Peyer's patch (tissue), 4 donors: ENCODE measurements at regions not wholly inside any gene's neighbourhood (a gene's known extent, or its start where the extent isn't known, plus 50 kb on each side); places are given as distances from the start of the nearest gene placed in this dataset.

ENCODE experiments used
- DNase-seq, 3 donors: peaks; one replicate each; pipeline ENCODE4 v3.0.0-alpha.2; 2017 to 2019
- H3K27ac ChIP-seq, 4 donors: fragments of 200-600 bp; sonication (generic); one replicate each; pipeline ENCODE4 v1.5.1; 2016 to 2019
- H3K27me3 ChIP-seq, 2 donors: fragments of 200-600 bp; sonication (generic); one replicate each; pipeline ENCODE4 v1.5.1; 2019
- H3K36me3 ChIP-seq, 3 donors: fragments of 200-600 bp; sonication (generic); one replicate each; pipeline ENCODE4 v1.5.1; 2016 to 2019
- H3K4me1 ChIP-seq, 4 donors: fragments of 200-600 bp; sonication (generic); one replicate each; pipeline ENCODE4 v1.5.1; 2016 to 2019
- H3K4me3 ChIP-seq, 4 donors: fragments of 200-600 bp; sonication (generic); 1 replicate in 3 of 4; 2 replicates in 1 of 4; pipeline ENCODE4 v1.5.1; 2016 to 2019; ENCODE audit warnings: mild to moderate bottlenecking in 1 of 4
- H3K9me3 ChIP-seq, 4 donors: fragments of 200-600 bp; sonication (generic); one replicate each; pipeline ENCODE4 v1.5.1; 2016 to 2019; ENCODE audit warnings: mild to moderate bottlenecking in 1 of 4
- POLR2A ChIP-seq, 2 donors: fragments of 450-650 bp; IDR thresholded peaks; one replicate each; pipeline ENCODE4 v1.5.1; 2017; ENCODE audit warnings: antibody characterized with exemption in 2 of 2, mild to moderate bottlenecking in 2 of 2, moderate library complexity in 2 of 2
- TF ChIP-seq, protein P1 (sequence below), 6 experiments: fragments of 450-650 bp in 4 of 6; fragments of 200-600 bp in 2 of 6; sonication (generic) in 1 of 6; IDR thresholded peaks; one replicate each; pipeline ENCODE4 v1.5.1; 2017 to 2019; ENCODE audit warnings: antibody characterized with exemption in 6 of 6, mild to moderate bottlenecking in 3 of 6, moderate library complexity in 1 of 6

DNA sequence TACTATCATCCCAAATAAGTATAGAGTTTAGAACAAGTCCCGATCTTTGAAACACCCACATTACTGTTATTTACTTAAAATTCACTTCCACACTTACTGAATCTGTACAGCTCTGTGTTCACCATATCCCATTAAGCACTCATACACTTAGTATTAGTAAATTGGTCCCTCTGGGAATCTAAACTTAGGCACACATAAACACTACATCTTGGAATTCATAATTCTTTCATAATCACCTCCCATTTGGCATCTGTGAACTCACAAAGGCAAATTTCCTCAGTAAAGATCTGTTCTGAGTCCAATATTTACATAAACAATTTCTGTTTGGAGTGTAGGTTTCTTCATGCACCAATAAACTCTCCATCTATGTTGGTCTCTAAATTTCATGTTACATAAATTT lies 52.6 kb upstream of the PPARGC1A start:
- H3K27ac ChIP-seq, result no peak overlapping the region
- no peaks in the 10 kb centered on the region for H3K36me3 ChIP-seq
- no peak overlapping the region for H3K4me3 ChIP-seq
- H3K9me3 ChIP-seq, result no peaks in the 10 kb centered on the region
- no peak for DNase-seq
- H3K27me3 ChIP-seq, result no peaks in the 10 kb centered on the region
- TF ChIP-seq, protein P1, sequence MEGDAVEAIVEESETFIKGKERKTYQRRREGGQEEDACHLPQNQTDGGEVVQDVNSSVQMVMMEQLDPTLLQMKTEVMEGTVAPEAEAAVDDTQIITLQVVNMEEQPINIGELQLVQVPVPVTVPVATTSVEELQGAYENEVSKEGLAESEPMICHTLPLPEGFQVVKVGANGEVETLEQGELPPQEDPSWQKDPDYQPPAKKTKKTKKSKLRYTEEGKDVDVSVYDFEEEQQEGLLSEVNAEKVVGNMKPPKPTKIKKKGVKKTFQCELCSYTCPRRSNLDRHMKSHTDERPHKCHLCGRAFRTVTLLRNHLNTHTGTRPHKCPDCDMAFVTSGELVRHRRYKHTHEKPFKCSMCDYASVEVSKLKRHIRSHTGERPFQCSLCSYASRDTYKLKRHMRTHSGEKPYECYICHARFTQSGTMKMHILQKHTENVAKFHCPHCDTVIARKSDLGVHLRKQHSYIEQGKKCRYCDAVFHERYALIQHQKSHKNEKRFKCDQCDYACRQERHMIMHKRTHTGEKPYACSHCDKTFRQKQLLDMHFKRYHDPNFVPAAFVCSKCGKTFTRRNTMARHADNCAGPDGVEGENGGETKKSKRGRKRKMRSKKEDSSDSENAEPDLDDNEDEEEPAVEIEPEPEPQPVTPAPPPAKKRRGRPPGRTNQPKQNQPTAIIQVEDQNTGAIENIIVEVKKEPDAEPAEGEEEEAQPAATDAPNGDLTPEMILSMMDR (IDR thresholded peaks at IDR 0.05), result no peak
- no peak for TF ChIP-seq POLR2A (IDR thresholded peaks at IDR 0.05)
- H3K4me1 ChIP-seq, result no peaks in the 10 kb centered on the region
